ENCODE measurements at regions not wholly inside any gene's neighbourhood (a gene's known extent, or its start where the extent isn't known, plus 50 kb on each side); places are given as distances from the start of the nearest gene placed in this dataset.

- no peak for DNase-seq
Measured at GRCh38 chr18:46320297-46320696, 216.1 kb downstream of the HAUS1 start.

GRCh38 chr18:46320928-46321711, 216.9 kb downstream of the HAUS1 start:
- DNase-seq, result no peak
- no peak overlapping the region for H3K4me3 ChIP-seq
- no peak overlapping the region for H3K27ac ChIP-seq
- intact Hi-C loops (cut with DNase I; ENCODE audit: low total_unique reads), result no loop called here
- no peak for TF ChIP-seq CTCF (IDR thresholded peaks at IDR 0.05)
- no peaks in the 10 kb centered on the region for H3K36me3 ChIP-seq
- H3K9me3 ChIP-seq, result no peaks in the 10 kb centered on the region
- no peaks in the 10 kb centered on the region for H3K4me1 ChIP-seq
- no peaks in the 10 kb centered on the region for H3K27me3 ChIP-seq

More at GRCh38 chr18:46320297-46320696, 216.1 kb downstream of the HAUS1 start:
- Histone ChIP-seq H3K9me3 (no peaks in the 10 kb centered on the region), H3K4me3 (no peak overlapping the region), H3K4me1 (no peaks in the 10 kb centered on the region), H3K36me3 (no peaks in the 10 kb centered on the region), H3K27ac (no peak overlapping the region), H3K27me3 (no peaks in the 10 kb centered on the region)
- no peak for TF ChIP-seq CTCF (IDR thresholded peaks at IDR 0.05)
- intact Hi-C loops (cut with DNase I; ENCODE audit: low total_unique reads), result no loop called here

GRCh38 chr18:46321955-46322354, 217.8 kb downstream of the HAUS1 start:
- no peaks in the 10 kb centered on the region for H3K9me3 ChIP-seq
- no peaks in the 10 kb centered on the region for H3K27me3 ChIP-seq
- H3K27ac ChIP-seq, result no peak overlapping the region
- no peak overlapping the region for H3K4me3 ChIP-seq
- TF ChIP-seq CTCF (IDR thresholded peaks at IDR 0.05), result no peak
- H3K36me3 ChIP-seq, result no peaks in the 10 kb centered on the region
- no peak for DNase-seq
- no peaks in the 10 kb centered on the region for H3K4me1 ChIP-seq
- intact Hi-C loops (cut with DNase I; ENCODE audit: low total_unique reads), result no loop called here

- Histone ChIP-seq H3K9me3 (no peaks in the 10 kb centered on the region), H3K27ac (no peak overlapping the region), H3K36me3 (no peaks in the 10 kb centered on the region), H3K4me1 (no peaks in the 10 kb centered on the region), H3K4me3 (no peak overlapping the region), H3K27me3 (no peaks in the 10 kb centered on the region)
- TF ChIP-seq CTCF (IDR thresholded peaks at IDR 0.05), result no peak
- no peak for DNase-seq
- intact Hi-C loops (cut with DNase I; ENCODE audit: low total_unique reads), result no loop called here
Measured at GRCh38 chr18:46322411-46322891, 218.3 kb downstream of the HAUS1 start.

- TF ChIP-seq CTCF (IDR thresholded peaks at IDR 0.05), result no peak
- Histone ChIP-seq H3K4me3 (no peak overlapping the region), H3K4me1 (no peaks in the 10 kb centered on the region), H3K27ac (no peak overlapping the region), H3K9me3 (no peaks in the 10 kb centered on the region), H3K36me3 (no peaks in the 10 kb centered on the region), H3K27me3 (no peaks in the 10 kb centered on the region)
- intact Hi-C loops (cut with DNase I; ENCODE audit: low total_unique reads), result no loop called here
- no peak for DNase-seq
Measured at GRCh38 chr18:46322941-46323340, 218.8 kb downstream of the HAUS1 start.
